ENCODE measurements at regions not wholly inside any gene's neighbourhood (a gene's known extent, or its start where the extent isn't known, plus 50 kb on each side); places are given as distances from the start of the nearest gene placed in this dataset.

- no peaks in the 10 kb centered on the region for H3K9me3 ChIP-seq
- H3K4me3 ChIP-seq, result no peak overlapping the region
- no peaks in the 10 kb centered on the region for H3K27me3 ChIP-seq
- no peak overlapping the region for H3K27ac ChIP-seq
- TF ChIP-seq CTCF (IDR thresholded peaks at IDR 0.05) (no peak), EP300 (IDR thresholded peaks at IDR 0.05) (no peak), POLR2A (IDR thresholded peaks at IDR 0.05) (no peak)
- intact Hi-C loops (cut with DNase I), result loop anchor here in 1 of 4 donors (5.0 kb wide), 1 partner anchor 1718 kb away; no protein-coding TSS in a partner anchor
- no peaks in the 10 kb centered on the region for H3K36me3 ChIP-seq
- DNase-seq, result no peak
- WGBS, 3 donors, result 76 to 80% (median 77%) methylated on average over 2 of the region's 2 CpGs
- no peaks in the 10 kb centered on the region for H3K4me1 ChIP-seq (ENCODE audit: insufficient read depth)
Observed at GRCh38 chr18:40160361-40160760, 1794.7 kb upstream of the PIK3C3 start.

- Histone ChIP-seq H3K27me3 (no peaks in the 10 kb centered on the region), H3K9me3 (no peaks in the 10 kb centered on the region), H3K4me1 (ENCODE audit: insufficient read depth) (no peaks in the 10 kb centered on the region), H3K27ac (no peak overlapping the region), H3K36me3 (no peaks in the 10 kb centered on the region), H3K4me3 (no peak overlapping the region)
- DNase-seq, result no peak
- intact Hi-C loops (cut with DNase I), result loop anchor here in 1 of 4 donors (5.0 kb wide), 1 partner anchor 1717 kb away; no protein-coding TSS in a partner anchor
- TF ChIP-seq CTCF (IDR thresholded peaks at IDR 0.05) (no peak), POLR2A (IDR thresholded peaks at IDR 0.05) (no peak), EP300 (IDR thresholded peaks at IDR 0.05) (no peak)
- WGBS, 3 donors, result 16 to 21% (median 20%) methylated on average over 5 of the region's 5 CpGs
Observed at GRCh38 chr18:40159141-40160017, 1795.7 kb upstream of the PIK3C3 start.

- 82 to 91% (median 87%) methylated on average over 7 of the region's 7 CpGs for WGBS, 3 donors
- Histone ChIP-seq H3K4me1 (ENCODE audit: insufficient read depth) (no peaks in the 10 kb centered on the region), H3K36me3 (no peaks in the 10 kb centered on the region), H3K27ac (no peak overlapping the region), H3K9me3 (no peaks in the 10 kb centered on the region), H3K4me3 (no peak overlapping the region), H3K27me3 (no peaks in the 10 kb centered on the region)
- no peak for TF ChIP-seq POLR2A (IDR thresholded peaks at IDR 0.05)
- no peak for TF ChIP-seq EP300 (IDR thresholded peaks at IDR 0.05)
- TF ChIP-seq CTCF (IDR thresholded peaks at IDR 0.05), result no peak
- DNase-seq, result no peak
- intact Hi-C loops (cut with DNase I), result no loop called here
Observed at GRCh38 chr18:40157120-40157519, 1797.9 kb upstream of the PIK3C3 start.

- H3K9me3 ChIP-seq, result no peaks in the 10 kb centered on the region
- TF ChIP-seq POLR2A (IDR thresholded peaks at IDR 0.05) (no peak), CTCF (IDR thresholded peaks at IDR 0.05) (no peak), EP300 (IDR thresholded peaks at IDR 0.05) (no peak)
- no peak overlapping the region for H3K27ac ChIP-seq
- DNase-seq, result no peak
- intact Hi-C loops (cut with DNase I), result no loop called here
- H3K27me3 ChIP-seq, result no peaks in the 10 kb centered on the region
- no peak overlapping the region for H3K4me3 ChIP-seq
- H3K36me3 ChIP-seq, result no peaks in the 10 kb centered on the region
- H3K4me1 ChIP-seq (ENCODE audit: insufficient read depth), result no peaks in the 10 kb centered on the region
Observed at GRCh38 chr18:40152859-40153258, 1802.2 kb upstream of the PIK3C3 start.

Data from ovary (tissue), 7 donors.